Myocyte (in vitro differentiated cells): ENCODE measurements at regions not wholly inside any gene's neighbourhood (a gene's known extent, or its start where the extent isn't known, plus 50 kb on each side); places are given as distances from the start of the nearest gene placed in this dataset.

ENCODE experiments used
- DNase-seq: peaks from one replicate; pipeline ENCODE4 v3.0.0-alpha.2; 2012; ENCODE audit warnings: low read depth

GRCh38 chr6:91600561-91600960, 1013.7 kb upstream of the MAP3K7 start:
- no peak for DNase-seq

GRCh38 chr6:91590191-91590590, 1003.3 kb upstream of the MAP3K7 start:
- DNase-seq, result no peak

DNA sequence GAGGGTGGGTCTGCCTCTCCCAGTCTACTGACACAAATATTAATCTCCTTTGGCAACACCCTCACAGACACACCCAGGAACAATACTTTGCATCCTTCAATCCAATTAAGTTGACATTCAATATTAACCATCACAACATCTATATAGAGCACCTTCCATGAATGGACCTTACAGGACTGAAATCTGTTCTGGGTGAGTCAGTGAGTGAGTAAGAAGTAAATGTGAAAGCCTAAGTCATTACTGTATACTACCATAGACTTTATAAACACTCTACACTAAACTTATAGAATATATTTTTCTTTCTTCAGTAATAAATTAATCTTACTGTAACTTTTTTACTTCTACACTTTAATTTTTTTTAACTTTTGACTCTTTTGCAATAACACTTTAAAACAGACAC, 993.8 kb upstream of the MAP3K7 start:
- no peak for DNase-seq

DNA sequence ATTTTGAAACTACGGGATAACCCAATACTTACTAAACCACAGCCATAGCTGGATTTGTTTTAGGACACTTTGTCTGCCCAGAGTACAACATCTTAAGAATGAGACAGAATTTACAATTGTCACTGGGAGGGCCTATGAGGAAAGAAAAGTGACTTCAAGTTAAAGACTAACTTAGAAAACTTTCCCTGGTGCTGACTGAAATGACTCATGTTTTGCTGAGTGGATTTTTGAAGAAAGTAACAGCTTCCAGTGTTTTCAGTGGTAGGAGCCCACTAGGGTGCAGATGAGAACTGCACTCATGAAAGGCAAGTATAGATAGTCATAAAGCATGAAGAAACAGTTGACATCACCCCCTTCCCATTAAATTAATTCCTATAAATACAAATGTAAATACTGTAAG, 988.2 kb upstream of the MAP3K7 start:
- DNase-seq, result no peak

DNA sequence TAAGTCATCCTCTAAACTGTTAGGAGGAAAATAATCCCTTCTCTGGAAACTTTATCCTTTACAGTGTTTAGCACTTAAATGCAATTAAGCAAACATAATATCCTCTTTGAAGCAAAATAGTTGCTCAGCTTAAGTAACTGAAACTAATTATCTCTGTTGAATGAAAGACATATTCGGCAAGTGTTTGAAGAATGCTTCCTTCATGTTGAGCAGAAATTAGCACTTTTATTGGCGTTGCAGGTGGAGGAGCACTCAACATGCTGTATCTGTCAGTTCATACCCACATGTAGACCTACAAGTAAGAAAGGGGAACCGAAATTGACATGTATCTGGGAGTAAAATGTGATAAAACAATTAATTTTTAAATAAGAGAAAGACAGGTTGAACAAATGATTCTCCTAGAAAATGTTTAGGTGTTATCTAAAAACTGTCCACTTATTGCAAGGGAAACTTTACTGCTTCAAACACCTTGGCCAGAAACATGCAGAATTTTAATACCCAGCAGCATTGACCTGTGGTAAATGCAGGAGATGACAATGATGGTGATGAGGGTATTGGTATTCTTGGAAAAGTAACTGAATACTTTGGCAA, 987.0 kb upstream of the MAP3K7 start:
- no peak for DNase-seq

- no peak for DNase-seq
Measured at GRCh38 chr6:91572878-91573277, 986.0 kb upstream of the MAP3K7 start.

GRCh38 chr6:91569071-91569470, 982.2 kb upstream of the MAP3K7 start:
- DNase-seq, result no peak

DNA sequence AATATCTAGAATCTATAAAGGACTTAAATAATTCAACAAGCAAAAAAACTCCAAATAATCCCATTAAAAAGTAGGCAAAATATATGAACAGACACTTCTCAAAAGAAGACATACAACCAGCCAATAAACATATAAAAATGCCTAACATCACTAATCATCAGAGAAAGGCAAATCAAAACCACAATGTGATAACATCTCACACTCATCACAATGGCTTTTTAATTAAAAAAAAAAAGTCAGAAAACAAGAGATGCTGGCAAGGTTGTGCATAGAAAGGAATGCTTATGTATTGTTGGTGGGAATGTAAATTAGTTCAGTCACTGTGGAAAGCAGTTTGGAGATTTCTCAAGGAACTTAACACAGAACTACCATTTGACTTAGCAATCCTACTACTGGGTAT, 979.6 kb upstream of the MAP3K7 start:
- DNase-seq, result no peak

- DNase-seq, result no peak
Measured at GRCh38 chr6:91565207-91565606, 978.3 kb upstream of the MAP3K7 start.

GRCh38 chr6:91562955-91563354, 976.1 kb upstream of the MAP3K7 start:
- peak; percentile 3 for DNase-seq

GRCh38 chr6:91560409-91560808, 973.5 kb upstream of the MAP3K7 start:
- DNase-seq, result no peak

DNA sequence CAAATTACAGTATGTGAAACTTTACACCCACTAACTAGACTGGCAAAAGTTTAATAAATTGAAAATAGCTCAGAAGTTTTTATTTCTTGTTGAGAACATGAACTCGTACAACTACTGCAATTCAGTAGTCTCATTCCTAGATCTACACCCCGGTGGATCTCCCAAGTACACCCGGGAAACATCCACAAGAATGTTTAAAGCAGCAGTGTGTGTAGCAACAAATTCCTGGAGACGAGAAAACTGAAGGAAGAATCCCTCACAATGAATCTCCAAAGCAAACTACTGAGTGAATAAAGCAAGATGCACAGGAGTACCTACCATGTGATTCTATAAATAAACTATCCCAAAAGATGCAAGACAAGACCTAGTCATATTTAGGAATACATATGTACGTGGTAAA, 954.0 kb upstream of the MAP3K7 start:
- DNase-seq, result no peak

GRCh38 chr6:91539456-91539855, 952.6 kb upstream of the MAP3K7 start:
- peak; percentile 18 for DNase-seq

DNA sequence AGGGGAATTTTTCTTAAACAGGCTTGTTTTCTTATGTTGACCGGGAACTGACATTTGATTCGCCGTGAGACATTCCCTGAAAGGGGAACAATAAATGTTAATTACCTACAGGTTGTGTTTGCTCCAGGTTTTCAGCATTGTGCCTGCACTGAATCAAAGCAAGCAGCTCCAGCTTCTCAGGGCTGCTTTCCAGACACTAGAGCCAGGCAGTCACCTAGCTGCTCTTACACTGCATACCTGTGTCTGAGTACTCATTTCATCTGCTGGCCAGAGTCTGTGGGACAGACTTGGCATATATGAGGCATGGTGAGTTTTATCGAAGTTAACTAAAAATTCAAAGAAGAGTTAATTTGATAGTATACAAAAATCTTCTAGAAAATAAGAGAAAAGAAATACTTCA, 951.8 kb upstream of the MAP3K7 start:
- no peak for DNase-seq

- no peak for DNase-seq
Measured at GRCh38 chr6:91534614-91535013, 947.7 kb upstream of the MAP3K7 start.

GRCh38 chr6:91523511-91523910, 936.6 kb upstream of the MAP3K7 start:
- peak; percentile 6 for DNase-seq

DNA sequence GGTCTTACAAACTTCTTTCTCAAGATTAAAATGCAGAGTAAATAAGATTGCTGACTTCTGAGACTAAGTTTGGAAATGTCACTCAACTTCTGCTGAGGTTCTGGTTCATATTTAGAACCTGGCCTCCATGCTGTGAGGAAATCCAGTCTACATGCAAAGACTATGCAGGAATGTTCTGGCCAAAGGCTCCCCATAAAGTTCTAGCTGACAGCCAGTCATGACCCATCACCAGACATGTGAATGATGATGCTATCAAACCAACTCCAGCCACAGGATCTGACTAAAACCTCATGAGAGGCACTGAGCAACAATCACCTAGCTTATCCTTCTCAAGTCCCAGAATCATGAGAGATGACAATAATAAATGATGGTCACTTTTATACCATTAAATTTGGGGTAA, 935.1 kb upstream of the MAP3K7 start:
- DNase-seq, result no peak

DNA sequence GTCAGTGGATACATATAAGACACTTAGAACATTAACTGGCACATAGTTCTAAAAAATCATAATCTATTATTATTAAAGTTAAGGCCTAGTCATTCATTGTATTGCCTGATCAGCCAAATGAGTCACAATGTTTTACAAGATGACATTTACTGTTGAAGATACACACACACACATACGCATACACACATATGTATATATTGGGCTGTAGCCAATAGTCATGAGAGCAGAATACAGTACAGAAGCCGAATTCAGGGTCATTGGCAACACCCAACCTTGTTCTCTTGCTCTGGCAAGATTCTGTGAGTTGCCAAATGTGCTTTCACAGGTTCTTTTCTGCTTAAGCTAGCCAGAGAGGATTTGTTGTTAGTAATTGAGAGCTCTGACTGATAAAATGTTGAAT, 922.8 kb upstream of the MAP3K7 start:
- DNase-seq, result no peak

- no peak for DNase-seq
Measured at GRCh38 chr6:91509039-91509438, 922.2 kb upstream of the MAP3K7 start.

DNA sequence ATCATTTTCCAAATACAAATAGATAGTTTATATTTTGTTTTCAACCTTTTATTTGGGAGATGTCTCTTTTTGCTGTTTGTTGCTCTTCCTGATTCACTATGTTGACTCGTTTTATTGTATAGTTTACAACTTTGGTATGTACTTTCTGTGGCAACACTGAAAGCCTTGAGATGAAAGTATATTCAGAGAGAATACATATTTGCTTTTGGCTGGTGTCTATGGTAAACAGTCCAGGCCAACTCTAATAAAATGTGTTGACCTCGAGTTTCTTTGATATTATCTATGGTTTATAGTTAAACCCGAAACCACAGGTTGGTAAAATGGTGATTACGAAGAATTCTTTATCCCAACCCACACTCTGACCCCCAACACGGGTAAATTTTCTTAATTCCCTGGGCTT, 919.6 kb upstream of the MAP3K7 start:
- no peak for DNase-seq

- no peak for DNase-seq
Measured at GRCh38 chr6:91505199-91505598, 918.3 kb upstream of the MAP3K7 start.

DNA sequence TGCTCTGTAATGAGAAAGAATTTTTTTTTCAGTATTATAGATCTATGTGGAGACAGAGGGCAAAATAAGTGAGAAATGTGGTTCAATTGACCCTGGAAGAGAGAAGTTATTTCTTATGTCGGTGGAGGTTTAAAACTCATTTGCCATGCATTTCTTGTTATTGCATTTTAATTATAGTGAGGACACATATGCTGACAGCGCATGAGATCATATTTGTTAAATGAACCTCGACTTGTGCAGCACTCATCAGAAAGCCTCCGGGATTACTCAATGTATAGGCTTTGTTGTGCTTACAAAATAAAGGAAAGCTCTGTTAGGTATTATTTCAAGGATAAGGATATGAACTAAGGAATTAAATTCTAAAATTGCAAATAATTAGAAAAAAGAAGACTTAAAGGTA, 915.1 kb upstream of the MAP3K7 start:
- DNase-seq, result no peak

DNA sequence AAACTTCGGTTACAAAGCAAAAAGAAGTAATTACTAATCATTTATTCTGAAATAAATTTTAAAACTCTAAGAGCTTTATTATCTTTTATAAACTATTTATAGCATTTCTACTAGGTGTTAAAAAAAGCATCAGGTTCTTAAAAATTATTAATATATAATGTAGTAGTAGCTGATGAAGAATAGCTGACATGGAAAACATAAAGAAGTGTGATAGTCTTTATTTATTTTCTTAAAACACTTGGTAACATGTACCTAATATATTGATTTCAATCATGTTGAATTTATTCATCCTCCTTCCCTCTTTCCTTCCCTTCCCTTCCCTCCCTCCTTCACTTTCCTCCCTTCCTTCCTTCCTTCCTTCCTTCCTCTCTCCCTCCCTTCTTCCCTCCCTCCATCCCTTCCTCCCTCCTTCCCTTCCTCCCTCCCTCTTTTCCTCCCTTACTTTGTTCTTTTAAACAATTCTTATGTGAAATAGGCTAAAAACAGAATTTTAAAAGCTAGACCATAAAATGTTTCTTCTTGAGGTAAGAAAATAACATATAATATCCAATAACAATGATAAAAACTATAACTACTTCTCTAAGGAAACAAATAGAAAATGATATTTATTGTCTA, 913.9 kb upstream of the MAP3K7 start:
- no peak for DNase-seq

- DNase-seq, result no peak
Measured at GRCh38 chr6:91498576-91498975, 911.7 kb upstream of the MAP3K7 start.
